Neutrophil (primary cell): ENCODE measurements at regions not wholly inside any gene's neighbourhood (a gene's known extent, or its start where the extent isn't known, plus 50 kb on each side); places are given as distances from the start of the nearest gene placed in this dataset.

Experiments
- H3K27ac ChIP-seq: fragments of 200-600 bp; sonication (generic); 2 replicates; pipeline ENCODE4 v1.5.1; 2016; ENCODE audit warnings: mild to moderate bottlenecking, moderate library complexity
- H3K27me3 ChIP-seq: fragments of 200-600 bp; sonication (generic); 2 replicates; pipeline ENCODE4 v1.6.0; 2016; ENCODE audit warnings: mild to moderate bottlenecking
- H3K36me3 ChIP-seq: fragments of 200-600 bp; sonication (generic); 2 replicates; pipeline ENCODE4 v1.5.1; 2017
- H3K4me1 ChIP-seq, 2 experiments: fragments of 200-600 bp in 1 of 2; sonication (generic) in 1 of 2; 1 replicate in 1 of 2; 2 replicates in 1 of 2; pipeline versions ENCODE4 v1.5.1 to v1.6.1; 2013 to 2016; ENCODE audit warnings: low read depth in 1 of 2, low read length in 1 of 2, mild to moderate bottlenecking in 1 of 2, moderate library complexity in 1 of 2; ENCODE audit not compliant: control insufficient read depth in 1 of 2, insufficient read depth in 1 of 2
- H3K4me3 ChIP-seq, 2 experiments: fragments of 200-600 bp in 1 of 2; sonication (generic) in 1 of 2; 1 replicate in 1 of 2; 2 replicates in 1 of 2; pipeline ENCODE4 v1.5.1; 2013 to 2016; ENCODE audit warnings: low read depth in 1 of 2, low read length in 1 of 2, mild to moderate bottlenecking in 1 of 2, moderate library complexity in 1 of 2
- H3K9me3 ChIP-seq: fragments of 200-600 bp; sonication (generic); 2 replicates; pipeline ENCODE4 v1.5.1; 2016
- CTCF ChIP-seq: fragments of 200-600 bp; sonication (generic); IDR thresholded peaks from 2 replicates; pipeline ENCODE4 v1.5.1; 2016; ENCODE audit warnings: antibody characterized with exemption

DNA sequence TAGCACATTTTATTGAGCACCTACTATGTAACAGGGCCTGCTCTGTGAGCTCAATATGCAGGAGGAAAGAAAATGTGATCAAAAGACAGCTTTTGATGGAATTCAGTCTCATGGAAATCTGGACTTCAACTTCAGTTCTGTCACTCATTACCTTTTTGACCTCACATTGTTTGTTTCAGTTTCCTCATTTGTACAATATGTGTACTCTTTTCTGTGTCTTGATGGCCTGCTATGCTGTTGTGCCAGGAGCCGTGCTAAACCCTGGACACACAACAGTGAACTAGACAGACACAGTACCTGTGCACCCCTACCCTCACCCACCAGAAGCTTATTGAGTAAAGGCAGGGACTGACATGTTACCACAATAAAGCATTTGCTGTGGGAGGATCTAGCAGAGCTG lies 162.9 kb upstream of the FGGY start:
- no peaks in the 10 kb centered on the region for H3K9me3 ChIP-seq
- no peaks in the 10 kb centered on the region for H3K27me3 ChIP-seq
- H3K4me3 ChIP-seq: no peak overlapping the region
- peaks cover 0 to 13% of the 10 kb centered on the region in 2 experiments for H3K4me1 ChIP-seq
- no peak for TF ChIP-seq CTCF
- H3K27ac ChIP-seq: no peak overlapping the region
- H3K36me3 ChIP-seq: no peaks in the 10 kb centered on the region

GRCh38 chr1:59135761-59136255 lies 161.1 kb upstream of the FGGY start:
- Histone ChIP-seq H3K27me3 (no peaks in the 10 kb centered on the region), H3K36me3 (no peaks in the 10 kb centered on the region), H3K9me3 (no peaks in the 10 kb centered on the region), H3K4me3 (no peak overlapping the region), H3K27ac (no peak overlapping the region), H3K4me1 (peaks cover 0 to 13% of the 10 kb centered on the region in 2 experiments)
- no peak for TF ChIP-seq CTCF

GRCh38 chr1:59136541-59137275 lies 160.2 kb upstream of the FGGY start:
- no peak overlapping the region for H3K4me3 ChIP-seq
- H3K9me3 ChIP-seq: no peaks in the 10 kb centered on the region
- no peaks in the 10 kb centered on the region for H3K36me3 ChIP-seq
- no peak overlapping the region for H3K27ac ChIP-seq
- no peaks in the 10 kb centered on the region for H3K27me3 ChIP-seq
- TF ChIP-seq CTCF: no peak
- H3K4me1 ChIP-seq: peaks cover 0 to 13% of the 10 kb centered on the region in 2 experiments

- no peak for TF ChIP-seq CTCF
- Histone ChIP-seq H3K27ac (no peak overlapping the region), H3K27me3 (no peaks in the 10 kb centered on the region), H3K4me1 (peaks cover 0 to 13% of the 10 kb centered on the region in 2 experiments), H3K9me3 (no peaks in the 10 kb centered on the region), H3K36me3 (no peaks in the 10 kb centered on the region), H3K4me3 (no peak overlapping the region)
Observed at GRCh38 chr1:59137276-59137615, 159.6 kb upstream of the FGGY start.

DNA sequence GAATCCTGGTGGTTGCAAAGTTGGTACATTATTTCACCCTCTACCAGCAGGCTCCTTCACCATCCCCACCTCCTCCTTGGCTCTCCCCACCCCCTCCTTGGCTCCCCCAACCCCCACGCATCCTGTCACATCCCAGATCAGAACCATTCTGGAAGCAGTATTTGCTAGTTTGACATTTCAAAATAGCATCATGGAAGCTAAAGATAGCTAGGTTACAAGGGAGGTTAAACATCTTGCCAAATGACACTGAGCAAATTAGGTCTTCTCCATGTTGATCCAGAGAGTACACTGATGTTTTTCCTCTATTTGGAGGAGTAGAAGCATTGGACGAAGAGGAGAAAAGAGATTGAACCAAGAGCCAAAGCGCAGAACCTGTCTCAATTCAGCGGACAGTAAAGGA lies 158.9 kb upstream of the FGGY start:
- Histone ChIP-seq H3K4me3 (no peak overlapping the region), H3K36me3 (no peaks in the 10 kb centered on the region), H3K27me3 (no peaks in the 10 kb centered on the region), H3K9me3 (no peaks in the 10 kb centered on the region), H3K4me1 (peaks cover 0 to 13% of the 10 kb centered on the region in 2 experiments), H3K27ac (no peak overlapping the region)
- TF ChIP-seq CTCF: no peak
